Lower leg skin (tissue), 4 donors: ENCODE measurements at regions not wholly inside any gene's neighbourhood (a gene's known extent, or its start where the extent isn't known, plus 50 kb on each side); places are given as distances from the start of the nearest gene placed in this dataset.

Source experiments
- DNase-seq, 2 donors: peaks; one replicate each; pipeline ENCODE4 v3.0.0-alpha.2; 2019; ENCODE audit warnings: low spot score in 2 of 2
- H3K4me3 ChIP-seq: fragments of 200-600 bp; sonication (generic); 2 replicates; pipeline ENCODE4 v1.5.1; 2017; ENCODE audit warnings: mild to moderate bottlenecking, low read depth; ENCODE audit not compliant: poor library complexity, severe bottlenecking
- POLR2A ChIP-seq, 2 donors: fragments of 450-650 bp; IDR thresholded peaks; one replicate each; pipeline ENCODE4 v1.6.1; 2016 to 2017; ENCODE audit warnings: antibody characterized with exemption in 2 of 2, mild to moderate bottlenecking in 1 of 2, moderate library complexity in 1 of 2
- WGBS, 2 donors: methylation state at CpG; one replicate each; pipeline ENCODE4 v1.1.5; 2018; 5-methylcytosine and 5-hydroxymethylcytosine counted together
- intact Hi-C: fragments of 100-400 bp; cut with DNase I; formaldehyde crosslinking; loops from one replicate; pipeline ENCODE4 v1.15.0; 2023; ENCODE audit warnings: low total_unique reads
- TF ChIP-seq, protein P1 (sequence below), 3 donors: fragments of 450-650 bp; IDR thresholded peaks; one replicate each; pipeline ENCODE4 v1.5.1; 2016; ENCODE audit warnings: antibody characterized with exemption in 3 of 3, mild to moderate bottlenecking in 3 of 3, moderate library complexity in 2 of 3

DNA sequence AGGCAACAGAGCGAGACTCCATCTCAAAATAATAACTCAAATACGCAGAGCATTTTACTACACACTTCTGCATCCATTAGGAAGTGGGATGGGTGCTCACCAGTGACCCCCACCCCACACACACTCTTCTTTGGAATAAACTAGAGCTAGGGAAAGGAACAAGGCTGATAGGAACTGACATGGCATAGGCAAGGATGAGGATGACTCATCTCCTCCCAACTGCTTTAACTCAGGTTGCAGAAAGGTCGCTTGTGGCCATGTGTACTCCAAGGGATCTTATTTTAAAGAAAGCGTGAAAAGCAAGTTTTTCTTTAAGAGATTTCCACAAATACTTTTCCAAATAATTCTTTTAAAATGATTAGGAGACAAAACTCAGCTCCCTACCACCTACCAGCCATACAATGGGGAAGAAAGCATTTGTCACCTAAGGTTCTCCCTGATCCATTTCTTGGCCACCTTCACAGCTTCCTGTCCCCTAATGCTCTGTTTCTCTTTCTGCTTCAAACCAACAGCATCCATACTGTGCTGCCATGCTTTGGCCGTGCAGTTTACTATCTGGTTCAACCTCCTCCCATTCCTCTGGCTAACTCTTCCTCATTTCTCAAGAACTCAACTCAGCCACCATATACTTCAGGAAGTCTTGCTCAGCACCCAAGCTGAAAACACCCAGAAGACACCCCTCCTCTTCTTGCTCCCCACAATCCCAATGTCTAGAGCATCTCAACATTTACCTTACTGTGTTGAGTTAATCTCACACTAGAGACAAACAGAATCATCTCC lies 211.9 kb downstream of the ACTL7B start:
- WGBS, 2 donors, result 92 to 95% methylated on average over 5 of the region's 5 CpGs
- no peak overlapping the region for H3K4me3 ChIP-seq
- TF ChIP-seq, protein P1, sequence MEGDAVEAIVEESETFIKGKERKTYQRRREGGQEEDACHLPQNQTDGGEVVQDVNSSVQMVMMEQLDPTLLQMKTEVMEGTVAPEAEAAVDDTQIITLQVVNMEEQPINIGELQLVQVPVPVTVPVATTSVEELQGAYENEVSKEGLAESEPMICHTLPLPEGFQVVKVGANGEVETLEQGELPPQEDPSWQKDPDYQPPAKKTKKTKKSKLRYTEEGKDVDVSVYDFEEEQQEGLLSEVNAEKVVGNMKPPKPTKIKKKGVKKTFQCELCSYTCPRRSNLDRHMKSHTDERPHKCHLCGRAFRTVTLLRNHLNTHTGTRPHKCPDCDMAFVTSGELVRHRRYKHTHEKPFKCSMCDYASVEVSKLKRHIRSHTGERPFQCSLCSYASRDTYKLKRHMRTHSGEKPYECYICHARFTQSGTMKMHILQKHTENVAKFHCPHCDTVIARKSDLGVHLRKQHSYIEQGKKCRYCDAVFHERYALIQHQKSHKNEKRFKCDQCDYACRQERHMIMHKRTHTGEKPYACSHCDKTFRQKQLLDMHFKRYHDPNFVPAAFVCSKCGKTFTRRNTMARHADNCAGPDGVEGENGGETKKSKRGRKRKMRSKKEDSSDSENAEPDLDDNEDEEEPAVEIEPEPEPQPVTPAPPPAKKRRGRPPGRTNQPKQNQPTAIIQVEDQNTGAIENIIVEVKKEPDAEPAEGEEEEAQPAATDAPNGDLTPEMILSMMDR (IDR thresholded peaks at IDR 0.05), result no peak
- no peak for TF ChIP-seq POLR2A (IDR thresholded peaks at IDR 0.05)
- intact Hi-C loops, result no loop called here
- no peak for DNase-seq

DNA sequence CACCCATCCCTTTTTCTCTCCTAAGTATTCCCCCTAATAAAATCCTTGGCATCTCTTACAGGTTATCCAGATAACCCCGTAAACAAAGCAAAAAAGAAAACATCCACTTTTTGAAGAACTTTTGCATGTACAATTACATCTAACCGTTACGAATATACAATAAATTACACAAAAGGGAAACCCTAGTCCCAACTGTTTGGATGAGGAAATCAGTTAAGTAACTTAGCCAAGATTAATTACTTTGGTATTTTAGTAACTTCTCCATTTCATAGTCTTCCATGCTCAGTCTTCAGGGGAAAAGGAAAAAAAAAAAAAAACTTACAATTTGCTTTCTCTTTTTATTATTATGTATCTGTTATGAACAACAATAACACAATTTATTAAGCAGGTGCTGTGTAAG lies 212.9 kb downstream of the ACTL7B start:
- H3K4me3 ChIP-seq, result no peak overlapping the region
- 89 to 95% methylated on average over 3 of the region's 3 CpGs for WGBS, 2 donors
- DNase-seq, result no peak
- TF ChIP-seq POLR2A (IDR thresholded peaks at IDR 0.05), result no peak
- TF ChIP-seq, protein P1 (IDR thresholded peaks at IDR 0.05), result no peak
- intact Hi-C loops, result no loop called here

DNA sequence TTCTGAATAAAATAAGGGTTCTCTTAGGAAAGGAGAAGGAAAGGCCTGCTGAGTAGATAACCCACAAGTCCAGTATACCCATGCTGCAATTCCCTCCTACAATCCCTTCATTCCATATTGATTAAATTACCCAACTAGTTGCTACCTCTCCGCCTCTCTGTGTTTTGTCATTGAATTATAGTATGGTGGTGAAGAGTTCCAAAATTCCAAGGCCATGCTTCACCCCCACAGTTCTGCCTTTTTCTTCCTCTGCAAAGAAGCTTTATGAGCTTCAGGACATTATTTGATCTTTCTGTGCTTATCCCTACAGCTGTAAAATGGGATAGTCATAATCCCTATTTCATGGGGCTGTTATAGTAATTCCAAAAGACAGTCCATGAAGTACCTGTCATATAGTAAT lies 215.6 kb downstream of the ACTL7B start:
- no peak overlapping the region for H3K4me3 ChIP-seq
- no peak for TF ChIP-seq POLR2A (IDR thresholded peaks at IDR 0.05)
- TF ChIP-seq, protein P1 (IDR thresholded peaks at IDR 0.05), result no peak
- intact Hi-C loops, result no loop called here
- no peak for DNase-seq
- WGBS, 2 donors, result 69 to 88% methylated on average over 1 of the region's 1 CpG

DNA sequence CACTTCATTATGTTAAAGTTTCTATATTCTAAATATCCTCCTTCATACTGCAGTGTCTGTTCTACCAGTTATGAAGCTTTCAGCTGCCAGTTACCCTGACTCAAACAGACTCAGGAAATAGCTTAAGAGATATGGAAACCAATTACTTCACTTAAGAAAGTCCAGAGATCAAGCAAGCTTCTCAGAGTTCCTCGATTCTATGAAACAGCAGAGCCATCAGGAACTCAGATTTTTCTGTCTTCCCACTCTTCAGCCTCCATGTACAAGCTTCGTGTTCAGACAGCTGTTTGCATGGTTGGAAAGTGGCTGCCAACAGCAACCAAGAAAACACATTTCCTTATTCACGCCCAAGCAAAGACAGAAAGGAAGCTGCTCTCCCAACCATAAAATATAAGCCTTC lies 216.1 kb downstream of the ACTL7B start:
- intact Hi-C loops, result no loop called here
- DNase-seq, result no peak
- H3K4me3 ChIP-seq, result no peak overlapping the region
- TF ChIP-seq, protein P1 (IDR thresholded peaks at IDR 0.05), result no peak
- no peak for TF ChIP-seq POLR2A (IDR thresholded peaks at IDR 0.05)
- WGBS, 2 donors, result 35 to 44% methylated on average over 3 of the region's 3 CpGs

DNA sequence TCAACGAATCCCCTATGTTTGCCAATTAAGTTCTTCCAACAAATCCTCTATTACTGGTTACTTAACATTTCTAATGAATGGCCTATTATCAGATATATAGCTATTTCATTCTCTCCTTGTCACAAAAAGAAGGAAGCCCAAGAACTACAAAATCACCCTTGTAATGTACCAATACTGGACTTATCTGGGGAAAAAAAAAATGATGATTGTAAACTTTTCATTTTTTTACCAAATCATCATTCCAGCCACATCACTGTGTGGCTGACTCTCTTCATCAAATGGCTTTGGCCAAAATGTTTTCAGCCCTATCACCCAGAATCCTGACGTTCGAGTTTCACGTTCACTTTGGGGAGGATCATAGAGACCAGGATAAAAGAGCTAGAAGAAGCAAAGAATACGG lies 216.7 kb downstream of the ACTL7B start:
- TF ChIP-seq, protein P1 (IDR thresholded peaks at IDR 0.05), result no peak
- TF ChIP-seq POLR2A (IDR thresholded peaks at IDR 0.05), result no peak
- no peak overlapping the region for H3K4me3 ChIP-seq
- no peak for DNase-seq
- intact Hi-C loops, result no loop called here
- 59% methylated on average over 5 of the region's 5 CpGs for WGBS, 2 donors

DNA sequence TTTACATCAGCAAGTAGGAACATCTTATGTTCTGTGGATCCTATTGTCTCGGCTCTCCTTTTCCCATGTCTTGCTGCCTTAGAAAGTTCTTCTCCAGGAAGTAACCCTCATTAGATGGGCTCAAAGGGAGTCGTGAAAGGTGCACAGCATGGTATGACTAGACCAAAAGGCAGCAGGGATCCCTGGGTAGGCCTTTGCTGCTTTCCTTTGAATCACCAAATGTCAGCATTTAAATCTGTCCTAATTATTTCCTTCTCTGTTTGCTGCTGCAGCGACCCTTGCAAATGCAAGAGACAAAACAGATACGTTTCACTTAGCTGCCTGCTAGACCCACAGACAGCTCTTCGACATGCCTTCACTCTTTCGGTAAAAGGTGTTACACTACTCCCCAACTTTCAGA lies 218.4 kb downstream of the ACTL7B start:
- WGBS, 2 donors, result 48 to 54% methylated on average over 6 of the region's 6 CpGs
- intact Hi-C loops, result no loop called here
- no peak overlapping the region for H3K4me3 ChIP-seq
- TF ChIP-seq, protein P1 (IDR thresholded peaks at IDR 0.05), result no peak
- TF ChIP-seq POLR2A (IDR thresholded peaks at IDR 0.05), result no peak
- DNase-seq, result no peak
